ENCODE measurements at regions not wholly inside any gene's neighbourhood (a gene's known extent, or its start where the extent isn't known, plus 50 kb on each side); places are given as distances from the start of the nearest gene placed in this dataset.

- TF ChIP-seq CTCF (IDR thresholded peaks at IDR 0.05) = no peak
- no peak for TF ChIP-seq POLR2A (IDR thresholded peaks at IDR 0.05)
These were observed 256.6 kb downstream of the CTH start for GRCh38 chr1:70667494-70668170.
